K562 (cell line): ENCODE measurements at regions not wholly inside any gene's neighbourhood (a gene's known extent, or its start where the extent isn't known, plus 50 kb on each side); places are given as distances from the start of the nearest gene placed in this dataset.

Source experiments
- ATAC-seq: fragments of 200-7000 bp; cut with Tn5 transposase; 3 replicates; pipeline ENCODE4 v1.9.1; 2020; ENCODE audit warnings: moderate library complexity
- BruUV-seq: library from RNA; stranded (reverse); fragments of 400-500 nt; replicated peaks from 2 replicates; lab custom pipeline; 2021; lab: Mats Ljungman, UMichigan
- CTCF ChIA-PET: fragments of 300-600 bp; formaldehyde crosslinking; extraction: SDS; loops from one replicate; lab custom pipeline; 2021; ENCODE audit warnings: low intra/inter-chr PET ratio; lab: Yijun Ruan, JAX
- POLR2A ChIA-PET: fragments of 300-600, 350-650 bp; sonication (Branson Sonifier 250); formaldehyde crosslinking; extraction: SDS; loops from one replicate; lab custom pipeline; 2021; ENCODE audit warnings: antibody characterized with exemption, inconsistent platforms; lab: Yijun Ruan, JAX
- DNase-seq, 4 experiments: peaks; one replicate each; pipeline versions ENCODE4 v3.0.0 to v3.0.0-alpha.2; 2011 to 2018; ENCODE audit warnings: low spot score in 3 of 4, mixed read lengths in 3 of 4; ENCODE audit errors: extremely low read depth in 1 of 4
- FAIRE-seq: peaks from 2 replicates; lab custom pipeline; 2011; peaks lifted over from hg19 to GRCh38; lab: Jason Lieb, UNC
- H2AFZ ChIP-seq: 2 replicates; pipeline ENCODE4 v1.6.0; 2011; ENCODE audit warnings: low read depth, low read length, control low read depth, inconsistent platforms
- H3K27ac ChIP-seq: fragments of 200-600 bp; 3 replicates; pipeline ENCODE4 v1.8.0; 2011; ENCODE audit warnings: low read depth, mild to moderate bottlenecking, control low read depth, inconsistent platforms, low read length, moderate library complexity, mixed read lengths; ENCODE audit errors: extremely low read depth
- H3K27me3 ChIP-seq, 2 experiments: fragments of 300-600 bp in 1 of 2; 2 replicates in 1 of 2; 3 replicates in 1 of 2; pipeline versions ENCODE4 v1.6.0 to v1.8.0; 2011; ENCODE audit warnings: inconsistent platforms in 2 of 2, low read length in 2 of 2, mild to moderate bottlenecking in 1 of 2, mixed read lengths in 1 of 2, moderate library complexity in 1 of 2; ENCODE audit not compliant: control insufficient read depth in 2 of 2, insufficient read depth in 2 of 2
- H3K36me3 ChIP-seq: fragments of 300-600 bp; 3 replicates; pipeline ENCODE4 v1.8.0; 2011; ENCODE audit warnings: mild to moderate bottlenecking, low read length, inconsistent platforms; ENCODE audit not compliant: control insufficient read depth, insufficient read depth
- H3K4me1 ChIP-seq, 2 experiments: fragments of 200-600 bp in 1 of 2; replicated peaks in 1 of 2; 2 replicates in 1 of 2; 3 replicates in 1 of 2; pipeline versions ENCODE4 v1.5.1 to v1.8.0; 2011; ENCODE audit warnings: inconsistent platforms in 2 of 2, low read length in 2 of 2, mild to moderate bottlenecking in 1 of 2, mixed read lengths in 1 of 2, moderate library complexity in 1 of 2; ENCODE audit not compliant: control insufficient read depth in 2 of 2, insufficient read depth in 2 of 2
- H3K4me2 ChIP-seq: 2 replicates; pipeline ENCODE4 v1.6.1; 2011; ENCODE audit warnings: low read length, control low read depth, inconsistent platforms, mixed read lengths; ENCODE audit not compliant: insufficient read depth
- H3K4me3 ChIP-seq: fragments of 200-600 bp; sonication (generic), shearing (Covaris generic); 2 replicates; pipeline ENCODE4 v1.5.1; 2016; ENCODE audit warnings: control low read depth, inconsistent platforms
- H3K79me2 ChIP-seq: fragments of 200-600 bp; 3 replicates; pipeline ENCODE4 v1.8.0; 2011; ENCODE audit warnings: low read length, inconsistent platforms; ENCODE audit not compliant: control insufficient read depth, insufficient read depth
- H3K9ac ChIP-seq, 2 experiments: 2 replicates each; pipeline versions ENCODE4 v1.6.0 to v1.6.1; 2011; ENCODE audit warnings: low read depth in 2 of 2, low read length in 2 of 2, control low read depth in 1 of 2, inconsistent platforms in 1 of 2, mild to moderate bottlenecking in 1 of 2, mixed read lengths in 1 of 2; ENCODE audit not compliant: insufficient read depth in 1 of 2
- H3K9me1 ChIP-seq: one replicate; pipeline ENCODE4 v1.6.0; 2011; ENCODE audit warnings: inconsistent platforms, mild to moderate bottlenecking, low read length, moderate library complexity; ENCODE audit not compliant: control insufficient read depth, insufficient read depth
- H3K9me3 ChIP-seq: replicated peaks from 2 replicates; pipeline ENCODE4 v1.5.1; 2011; ENCODE audit warnings: low read depth, low read length, inconsistent platforms; ENCODE audit not compliant: control insufficient read depth, insufficient read depth
- H4K20me1 ChIP-seq: replicated peaks from 2 replicates; pipeline ENCODE4 v1.6.1; 2011; ENCODE audit warnings: low read length, inconsistent platforms, mixed read lengths; ENCODE audit not compliant: control insufficient read depth, insufficient read depth
- ARID3B ChIP-seq: fragments of 250-450 bp; sonication (Bioruptor Pico); IDR thresholded peaks from 2 replicates; pipeline ENCODE4 v1.4.0; 2020; ENCODE audit warnings: borderline replicate concordance
- CHCHD3 ChIP-seq: fragments of 250-450 bp; sonication (Bioruptor Pico); IDR thresholded peaks from 2 replicates; pipeline ENCODE4 v2.1.2; 2022; ENCODE audit warnings: mild to moderate bottlenecking
- ELK3 ChIP-seq: fragments of 450-650 bp; formaldehyde crosslinking; IDR thresholded peaks from 2 replicates; pipeline ENCODE4 v1.4.0; 2020; ENCODE audit warnings: mild to moderate bottlenecking
- HNRNPH1 ChIP-seq: fragments of 200-400 bp; formaldehyde crosslinking; optimal IDR thresholded peaks from 2 replicates; pipeline ENCODE3; 2017; ENCODE audit warnings: low read depth, mild to moderate bottlenecking, low read length, moderate library complexity
- POLR2G ChIP-seq: fragments of 200-400 bp; formaldehyde crosslinking; IDR thresholded peaks from 2 replicates; pipeline ENCODE4 v1.6.1; 2017; ENCODE audit warnings: low read depth, mild to moderate bottlenecking, antibody characterized with exemption, low read length, moderate library complexity
- RCOR1 ChIP-seq, 2 experiments: IDR thresholded peaks; 2 replicates each; pipeline ENCODE4 v1.6.1; 2012; ENCODE audit warnings: low read depth in 2 of 2, low read length in 2 of 2, borderline replicate concordance in 1 of 2, improper control_type of control experiment in 1 of 2
- SPI1 ChIP-seq: IDR thresholded peaks from 2 replicates; pipeline ENCODE4 v1.6.1; 2011; ENCODE audit warnings: low read depth, low read length, control low read depth, borderline replicate concordance
- SREBF1 ChIP-seq: fragments of 150-350 bp; IDR thresholded peaks from 2 replicates; pipeline ENCODE4 v1.6.1; 2014; ENCODE audit warnings: antibody characterized with exemption, low read depth, low read length, borderline replicate concordance
- TAF1 ChIP-seq: IDR thresholded peaks from 2 replicates; pipeline ENCODE4 v1.6.1; 2011; ENCODE audit warnings: mild to moderate bottlenecking, low read length, moderate library complexity; ENCODE audit not compliant: insufficient read depth, control insufficient read depth, severe bottlenecking; ENCODE audit errors: extremely low read depth
- ZMIZ1 ChIP-seq, 2 experiments: fragments of 150-350 bp in 1 of 2; IDR thresholded peaks; 2 replicates each; pipeline ENCODE4 v1.6.1; 2012 to 2016; ENCODE audit warnings: low read depth in 2 of 2, low read length in 2 of 2, mild to moderate bottlenecking in 1 of 2, moderate library complexity in 1 of 2
- ZNF212 ChIP-seq: fragments of 450-650 bp; formaldehyde crosslinking; IDR thresholded peaks from 2 replicates; pipeline ENCODE4 v1.4.0; 2020; ENCODE audit warnings: mild to moderate bottlenecking
- ZNF764 ChIP-seq: fragments of 250-450 bp; sonication (Bioruptor Pico); IDR thresholded peaks from 2 replicates; pipeline ENCODE4 v1.4.0; 2020; ENCODE audit warnings: low read depth, mild to moderate bottlenecking, moderate library complexity
- WGBS: fragments of 100-300 bp; shearing (Covaris generic); methylation state at CpG from one replicate; pipeline ENCODE4 v1.1.6; 2016; ENCODE audit warnings: low coverage, mixed read lengths; ENCODE audit not compliant: insufficient coverage; ENCODE audit errors: missing lambda C conversion rate; 5-methylcytosine and 5-hydroxymethylcytosine counted together
- in situ Hi-C: fragments of 300-500 bp; cut with MboI; formaldehyde crosslinking; loops from 4 replicates; pipeline ENCODE4 v1.15.0; 2018; ENCODE audit warnings: inconsistent platforms, mixed read lengths
- intact Hi-C: fragments of 100-400 bp; cut with micrococcal nuclease; formaldehyde crosslinking; loops from 2 replicates; pipeline ENCODE4 v1.14.2; 2022

GRCh38 chr3:59486520-59486919 is 436.7 kb upstream of the CFAP20DC start:
- no peaks in the 10 kb centered on the region for H3K79me2 ChIP-seq
- H3K27me3 ChIP-seq, result no peaks in the 10 kb centered on the region; a peak in 1 of 5 replicates
- CTCF ChIA-PET, result no interaction called here
- no peak for ATAC-seq
- intact Hi-C loops (no loop called here), in situ Hi-C loops (no loop called here)
- H3K4me1 ChIP-seq, result no peaks in the 10 kb centered on the region
- H3K9me1 ChIP-seq, result no peaks in the 10 kb centered on the region
- 0% methylated on average over 3 of the region's 3 CpGs for WGBS
- DNase-seq, result no peak
- no peak overlapping the region for H3K4me2 ChIP-seq
- no peak overlapping the region for H3K9ac ChIP-seq
- H3K9me3 ChIP-seq, result no peaks in the 10 kb centered on the region
- H3K4me3 ChIP-seq, result no peak overlapping the region
- no peak for FAIRE-seq
- H3K36me3 ChIP-seq, result no peaks in the 10 kb centered on the region
- POLR2A ChIA-PET, result no interaction called here
- no peaks in the 10 kb centered on the region for H4K20me1 ChIP-seq
- BruUV-seq, result no TSS peak
- no peak overlapping the region for H2AFZ ChIP-seq
- TF ChIP-seq TAF1 (no peak), ZNF212 (no peak), ZMIZ1 (IDR thresholded peaks at IDR 0.05; ENCODE audit: low read depth in 2 of 2, low read length in 2 of 2) (no peak), RCOR1 (IDR thresholded peaks at IDR 0.05; ENCODE audit: borderline replicate concordance in 1 of 2, low read depth in 2 of 2, low read length in 2 of 2) (no peak), ELK3 (CRISPR knock-in tag) (no peak), POLR2G (no peak), ZNF764 (no peak), CHCHD3 (CRISPR knock-in tag) (no peak), ARID3B (CRISPR knock-in tag) (no peak), SREBF1 (no peak), SPI1 (no peak), HNRNPH1 (no peak)
- H3K27ac ChIP-seq, result no peak overlapping the region
